Hematopoietic multipotent progenitor cell treated with erythropoietin and hydrocortisone succinate and interleukin-3 and kit ligand, for 17 days (in vitro differentiated cells): ENCODE measurements at regions not wholly inside any gene's neighbourhood (a gene's known extent, or its start where the extent isn't known, plus 50 kb on each side); places are given as distances from the start of the nearest gene placed in this dataset.
"Not testable (repeated sequence)": the region's sequence is repeated elsewhere in the genome, so short reads cannot be mapped to it uniquely, and the experiment has no call there.

Experiments used
- DNase-seq: peaks from one replicate; pipeline ENCODE4 v3.0.0-alpha.2; 2015; ENCODE audit warnings: low spot score

DNA sequence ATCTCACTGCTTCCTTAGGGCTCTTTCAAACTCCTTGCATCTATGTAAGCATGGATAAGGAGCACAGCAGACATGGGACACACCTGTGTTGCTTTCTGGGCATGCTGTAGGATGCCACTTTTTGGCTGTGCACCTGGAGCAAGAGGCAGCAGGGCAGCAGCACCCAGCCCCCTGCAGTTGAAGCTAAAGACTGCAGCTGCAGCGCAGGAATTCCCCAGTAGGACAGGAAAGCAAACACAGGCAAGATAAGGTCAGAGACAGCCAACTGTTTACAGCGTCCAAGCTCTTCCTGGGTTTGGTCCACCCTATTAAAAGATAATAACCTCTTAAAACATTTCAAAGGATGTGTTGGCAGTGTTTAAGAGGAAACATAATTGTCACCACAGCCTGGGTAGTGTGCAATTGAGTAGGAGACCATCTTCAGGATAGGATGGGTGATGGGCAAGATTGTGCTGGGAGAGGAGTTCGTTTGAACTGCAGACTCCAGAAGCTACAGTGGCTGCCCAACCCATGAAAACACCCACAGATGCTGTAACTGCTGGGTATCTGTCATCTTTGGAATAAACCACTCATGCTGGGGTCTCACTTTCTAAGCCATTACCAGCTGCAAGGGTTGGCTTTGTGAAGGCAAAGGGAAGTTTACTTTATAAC lies 242.3 kb upstream of the PLGLB1 start:
- not testable (repeated sequence) for DNase-seq

DNA sequence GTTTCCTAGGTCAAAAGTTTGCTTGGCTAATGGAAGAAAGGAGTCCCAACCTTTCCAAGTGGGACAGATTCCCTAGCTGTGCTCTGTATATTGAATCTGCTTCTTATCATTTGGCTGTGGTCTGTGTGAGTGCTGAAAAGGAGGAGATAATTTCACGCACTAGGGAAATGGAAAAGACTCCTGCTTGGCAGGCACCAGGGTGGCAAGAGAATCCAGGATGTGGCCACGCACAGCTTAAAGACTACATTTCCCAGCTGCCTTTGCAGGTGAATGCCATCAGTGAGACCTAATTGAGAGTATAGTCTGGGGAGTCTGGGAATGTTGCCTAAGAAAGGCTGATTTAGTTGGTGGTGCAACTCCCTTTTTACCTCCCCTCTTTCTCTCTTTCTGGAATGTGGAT lies 253.5 kb upstream of the PLGLB1 start:
- not testable (repeated sequence) for DNase-seq

- DNase-seq = not testable (repeated sequence)
Measured at GRCh38 chr2:87275974-87276629, 254.5 kb upstream of the PLGLB1 start.

GRCh38 chr2:87276673-87277072 lies 255.0 kb upstream of the PLGLB1 start:
- DNase-seq = not testable (repeated sequence)

GRCh38 chr2:87277734-87278133 lies 256.1 kb upstream of the PLGLB1 start:
- DNase-seq = not testable (repeated sequence)

GRCh38 chr2:87280596-87281355 lies 259.1 kb upstream of the PLGLB1 start:
- DNase-seq = not testable (repeated sequence)

- not testable (repeated sequence) for DNase-seq
Measured at GRCh38 chr2:87283735-87284470, 262.3 kb upstream of the PLGLB1 start.

DNA sequence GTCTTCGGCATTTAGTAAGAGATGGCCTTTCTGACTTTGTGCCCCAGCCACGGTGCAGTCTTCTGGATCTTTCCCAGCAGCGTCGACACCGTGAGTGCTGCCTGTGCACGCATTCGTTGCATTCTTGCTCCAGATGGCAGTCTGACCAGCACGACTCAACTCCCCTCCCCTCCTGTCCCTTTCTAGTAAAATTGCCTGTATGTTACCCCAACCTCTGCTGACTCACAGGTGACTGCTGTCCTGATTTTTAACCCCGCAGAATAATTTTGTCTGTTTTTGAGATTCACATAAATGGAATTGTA lies 262.8 kb upstream of the PLGLB1 start:
- not testable (repeated sequence) for DNase-seq

DNA sequence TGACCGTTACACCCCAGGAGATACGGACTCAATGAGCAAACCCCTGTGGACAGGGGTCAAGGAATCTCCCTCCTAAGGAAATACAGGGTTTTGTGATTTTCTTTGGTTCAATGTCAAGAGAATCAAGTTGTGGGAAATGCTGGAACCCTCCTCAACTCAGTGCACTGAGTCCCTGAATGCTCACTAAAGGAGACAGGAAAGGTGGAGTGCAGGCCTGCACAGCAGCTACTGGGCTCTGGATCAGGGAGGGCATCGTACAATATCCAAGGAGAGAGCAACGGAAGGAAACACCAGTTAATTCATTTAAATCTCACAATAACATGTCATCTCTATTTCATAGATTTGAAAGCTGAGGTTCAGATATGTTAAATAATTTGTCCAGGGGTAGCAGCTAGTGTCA lies 263.5 kb upstream of the PLGLB1 start:
- DNase-seq = not testable (repeated sequence)

DNA sequence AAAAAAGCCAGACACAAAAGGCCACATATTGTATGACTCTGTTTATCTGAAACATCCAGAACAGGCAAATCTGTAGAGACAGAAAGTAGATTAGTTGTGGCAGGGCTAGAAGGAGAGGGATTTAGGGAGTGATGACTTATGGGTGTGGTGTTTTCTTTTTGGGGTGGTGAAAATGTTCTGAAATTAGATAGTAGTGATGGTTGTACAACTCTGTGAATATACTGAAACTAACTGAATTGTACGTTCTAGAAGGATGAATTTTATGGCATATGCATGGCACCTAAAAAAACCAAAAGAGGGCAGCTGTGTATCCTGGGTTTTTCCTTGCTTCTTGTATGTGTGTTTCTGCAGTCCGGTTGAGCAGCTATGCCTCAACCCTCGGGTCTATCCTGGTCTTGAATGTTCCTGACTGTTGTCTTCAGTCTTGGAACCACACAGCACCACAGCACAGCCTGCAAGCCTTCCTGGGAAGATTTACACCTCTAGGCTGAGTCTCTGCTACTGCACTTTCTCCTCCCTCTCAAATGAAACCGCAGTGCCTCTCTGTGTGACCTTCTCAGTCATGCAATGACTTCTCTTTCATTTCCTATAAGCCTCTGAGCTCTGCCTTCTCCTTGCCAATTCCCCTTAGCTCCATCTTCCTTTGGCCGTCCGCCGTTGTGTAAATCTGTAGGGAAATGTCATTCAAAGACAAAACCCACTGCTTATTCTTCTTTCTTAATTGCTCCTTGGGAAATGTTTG lies 269.1 kb upstream of the PLGLB1 start:
- DNase-seq = not testable (repeated sequence)

DNA sequence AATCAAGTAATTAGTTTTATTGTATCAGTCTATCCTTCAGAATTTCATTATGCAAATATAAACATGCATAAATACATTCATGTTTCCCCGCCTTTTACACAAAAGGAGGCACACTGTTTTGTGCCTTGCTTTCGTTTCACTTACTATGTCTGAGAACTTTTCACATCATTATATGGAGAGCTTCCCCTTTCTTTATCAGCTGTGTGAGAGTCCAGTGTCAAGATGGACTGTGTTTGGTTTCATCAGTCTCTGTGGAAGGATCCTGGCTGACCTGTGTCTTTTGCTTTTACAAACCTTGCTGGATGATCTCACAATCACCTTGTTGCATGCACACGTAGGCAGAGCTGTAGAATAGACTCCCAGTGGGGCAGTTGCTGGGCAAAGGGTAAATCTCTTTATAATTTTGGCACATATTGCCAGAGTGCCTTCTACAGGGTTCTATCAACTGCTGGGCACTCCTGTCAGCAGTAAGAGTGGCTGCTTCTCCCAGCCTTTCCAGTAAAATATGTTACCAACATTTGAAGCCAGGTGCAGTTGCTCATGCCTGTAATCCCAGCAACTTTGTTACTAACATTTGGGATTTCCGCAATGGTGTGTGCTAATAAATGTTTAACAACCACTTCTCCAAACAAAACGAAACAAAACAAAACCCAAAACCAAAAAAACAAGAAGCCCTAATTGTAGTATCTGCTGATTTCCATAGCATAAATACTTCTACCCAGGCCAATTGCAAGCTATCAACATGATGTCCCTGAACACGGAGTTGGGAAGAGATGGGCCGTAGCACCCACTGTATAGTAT lies 270.0 kb upstream of the PLGLB1 start:
- DNase-seq = not testable (repeated sequence)

DNA sequence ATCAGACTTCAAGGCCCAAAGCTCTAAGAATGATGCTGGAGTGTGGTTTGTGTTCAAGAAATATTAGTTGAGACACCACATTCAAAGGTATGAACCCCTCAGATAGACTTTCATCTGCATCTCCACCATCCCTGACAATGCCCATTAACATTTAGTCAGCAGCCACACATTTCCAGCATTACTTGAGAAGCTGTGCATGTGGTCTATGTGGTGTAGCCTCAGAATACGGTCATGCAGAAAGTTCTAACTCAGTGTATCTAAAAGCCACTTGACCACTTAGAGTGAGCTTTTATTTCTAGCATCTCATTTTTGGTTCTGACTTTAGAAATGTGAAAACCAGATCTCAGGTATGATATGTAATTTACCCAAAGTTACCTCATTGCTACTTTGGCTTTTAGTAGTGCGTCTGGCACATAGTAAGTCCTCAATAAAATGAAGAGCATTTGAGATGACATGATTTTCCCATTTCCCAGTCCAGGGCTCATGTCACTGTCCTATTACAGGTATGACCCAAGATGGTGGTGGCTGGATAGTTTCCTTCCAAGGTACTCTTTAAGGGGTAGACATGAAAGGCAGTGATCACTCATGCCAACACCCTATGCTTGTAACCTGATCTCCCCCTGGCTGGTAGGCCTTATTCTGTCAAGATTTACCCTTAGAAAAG lies 272.4 kb upstream of the PLGLB1 start:
- DNase-seq = not testable (repeated sequence)

- DNase-seq = not testable (repeated sequence)
Measured at GRCh38 chr2:87295135-87295534, 273.5 kb upstream of the PLGLB1 start.

- not testable (repeated sequence) for DNase-seq
Measured at GRCh38 chr2:87301349-87301748, 279.7 kb upstream of the PLGLB1 start.

GRCh38 chr2:87301871-87302270 lies 280.2 kb upstream of the PLGLB1 start:
- DNase-seq = not testable (repeated sequence)

DNA sequence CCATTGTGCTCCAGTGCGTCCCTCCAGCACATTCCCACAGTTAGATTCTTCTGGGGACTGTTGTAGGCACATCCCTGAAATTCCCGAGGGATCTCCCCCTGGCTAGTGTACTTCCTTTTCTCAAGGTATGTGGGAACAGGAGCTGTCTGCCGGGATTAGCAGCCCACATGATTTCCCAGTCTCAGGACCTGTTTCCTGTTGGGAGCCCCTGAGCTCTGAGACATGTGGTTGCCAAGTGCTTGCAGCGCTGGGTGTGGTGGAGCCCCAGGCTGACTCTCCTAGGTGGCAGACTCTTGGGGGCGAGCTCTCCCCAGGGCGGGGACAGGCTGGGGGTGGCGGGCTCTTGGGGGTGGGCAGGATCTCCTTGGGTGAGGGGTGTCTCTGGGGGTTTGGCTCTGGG lies 287.0 kb upstream of the PLGLB1 start:
- DNase-seq = not testable (repeated sequence)

GRCh38 chr2:87309785-87310184 lies 288.1 kb upstream of the PLGLB1 start:
- not testable (repeated sequence) for DNase-seq

DNA sequence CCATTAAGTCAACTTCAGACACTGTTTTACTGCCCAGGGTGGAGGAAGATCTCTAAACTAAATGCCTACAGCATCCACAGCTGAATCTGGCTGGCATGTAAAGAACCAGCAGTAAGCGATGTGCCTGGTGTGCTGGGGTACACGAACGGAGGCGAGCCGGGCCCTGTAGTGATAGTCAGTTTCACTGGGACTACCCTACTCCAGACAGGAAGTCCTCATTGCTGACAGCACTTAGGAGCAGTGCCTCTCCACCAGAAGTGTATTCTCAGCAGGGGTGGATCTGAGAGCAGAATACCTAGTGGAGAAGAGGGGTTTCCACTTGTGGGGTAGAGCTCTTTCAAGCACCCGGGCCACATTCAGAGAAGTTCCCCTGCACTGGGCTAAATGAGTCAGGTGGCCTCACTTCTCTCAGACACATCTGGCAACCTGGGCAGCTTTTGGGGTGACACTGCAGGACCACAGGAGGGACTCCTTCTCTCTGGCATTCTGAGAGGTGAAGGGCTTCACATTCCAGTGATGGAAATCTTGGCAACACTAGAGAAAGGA lies 290.3 kb upstream of the PLGLB1 start:
- DNase-seq = not testable (repeated sequence)

GRCh38 chr2:87314622-87315021 lies 293.0 kb upstream of the PLGLB1 start:
- not testable (repeated sequence) for DNase-seq
